ENCODE measurements at regions not wholly inside any gene's neighbourhood (a gene's known extent, or its start where the extent isn't known, plus 50 kb on each side); places are given as distances from the start of the nearest gene placed in this dataset.

DNA sequence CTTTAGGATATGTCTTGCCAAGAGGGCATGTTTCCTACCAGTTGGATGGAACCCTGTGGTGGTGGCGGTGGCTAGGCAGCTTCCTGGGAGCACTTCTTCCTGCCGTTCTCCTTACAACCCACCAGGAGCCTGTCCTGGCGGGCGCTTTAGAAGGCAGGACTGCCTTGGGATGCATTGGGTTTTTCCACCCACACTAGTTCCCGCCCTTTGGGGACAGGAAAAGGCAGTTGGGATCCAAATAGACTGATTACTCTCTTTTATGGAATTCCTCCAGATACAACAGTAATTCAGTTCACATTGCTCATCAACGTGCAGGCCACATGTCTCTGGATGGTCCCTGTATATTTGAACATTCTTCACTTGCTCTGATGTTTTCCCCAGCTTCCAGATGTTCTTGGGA lies 305.7 kb upstream of the SSTR1 start:
- intact Hi-C loops (cut with micrococcal nuclease) (loop anchor here (2.0 to 5.0 kb wide), 3 partner anchors 355 to 1113 kb away; partner anchors contain the start of gene CLEC14A), dilution Hi-C loops (cut with MboI; ENCODE audit: extremely low pct_ligation_motif_present, low sequenced_read_pairs) (no loop called here)
- POLR2A ChIA-PET: no interaction called here
- no peaks in the 10 kb centered on the region for H3K9me1 ChIP-seq (replicated peaks; ENCODE audit: control insufficient read depth, extremely low read depth, insufficient read depth, low read length)
- no peak overlapping the region for H3K4me2 ChIP-seq (ENCODE audit: insufficient read depth, low read length)
- BruUV-seq (replicated peaks): no TSS peak
- no peak overlapping the region for H2AFZ ChIP-seq (ENCODE audit: low read depth, low read length)
- H3K9ac ChIP-seq (replicated peaks; ENCODE audit: extremely low read depth, insufficient read depth, low read length): no peak overlapping the region
- FAIRE-seq (no peak), DNase-seq (ENCODE audit: low read depth, low spot score) (no peak)
- CTCF ChIA-PET: interaction anchor here (1.3 to 2.0 kb wide), 7 partner anchors 10 to 1133 kb away, joined by 4 to 27 read pairs (median 8); no protein-coding TSS in a partner anchor
- no peak overlapping the region for H3K27ac ChIP-seq (ENCODE audit: insufficient read depth, low read depth, low read length)
- H3K79me2 ChIP-seq (ENCODE audit: control insufficient read depth, insufficient read depth, low read length): no peaks in the 10 kb centered on the region
- no peaks in the 10 kb centered on the region for H3K9me3 ChIP-seq (replicated peaks; ENCODE audit: control insufficient read depth, insufficient read depth, low read length)
- peaks cover 22 to 23% of the 10 kb centered on the region in 2 experiments for H3K27me3 ChIP-seq (ENCODE audit: control insufficient read depth in 2 of 2, insufficient read depth in 2 of 2, low read length in 2 of 2)
- H3K4me3 ChIP-seq (replicated peaks in 1 of 3; ENCODE audit: insufficient read depth in 1 of 3, low read depth in 1 of 3, low read length in 3 of 3): no peak overlapping the region
- peaks cover 2% of the 10 kb centered on the region for H4K20me1 ChIP-seq (replicated peaks; ENCODE audit: control insufficient read depth, extremely low read depth, insufficient read depth, low read length)
- TF ChIP-seq, protein P1, sequence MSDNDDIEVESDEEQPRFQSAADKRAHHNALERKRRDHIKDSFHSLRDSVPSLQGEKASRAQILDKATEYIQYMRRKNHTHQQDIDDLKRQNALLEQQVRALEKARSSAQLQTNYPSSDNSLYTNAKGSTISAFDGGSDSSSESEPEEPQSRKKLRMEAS (IDR thresholded peaks at IDR 0.05; ENCODE audit: insufficient read depth, insufficient read length): no peak
- no peak for TF ChIP-seq EZH2 (IDR thresholded peaks at IDR 0.05; ENCODE audit: borderline replicate concordance, low read depth, low read length, severe bottlenecking)
- TF ChIP-seq MYC (IDR thresholded peaks at IDR 0.05; ENCODE audit: low read depth, low read length): no peak
- TF ChIP-seq POLR2AphosphoS5 (IDR thresholded peaks at IDR 0.05; ENCODE audit: insufficient read depth, low read depth, low read length): no peak
- TF ChIP-seq, protein P2, sequence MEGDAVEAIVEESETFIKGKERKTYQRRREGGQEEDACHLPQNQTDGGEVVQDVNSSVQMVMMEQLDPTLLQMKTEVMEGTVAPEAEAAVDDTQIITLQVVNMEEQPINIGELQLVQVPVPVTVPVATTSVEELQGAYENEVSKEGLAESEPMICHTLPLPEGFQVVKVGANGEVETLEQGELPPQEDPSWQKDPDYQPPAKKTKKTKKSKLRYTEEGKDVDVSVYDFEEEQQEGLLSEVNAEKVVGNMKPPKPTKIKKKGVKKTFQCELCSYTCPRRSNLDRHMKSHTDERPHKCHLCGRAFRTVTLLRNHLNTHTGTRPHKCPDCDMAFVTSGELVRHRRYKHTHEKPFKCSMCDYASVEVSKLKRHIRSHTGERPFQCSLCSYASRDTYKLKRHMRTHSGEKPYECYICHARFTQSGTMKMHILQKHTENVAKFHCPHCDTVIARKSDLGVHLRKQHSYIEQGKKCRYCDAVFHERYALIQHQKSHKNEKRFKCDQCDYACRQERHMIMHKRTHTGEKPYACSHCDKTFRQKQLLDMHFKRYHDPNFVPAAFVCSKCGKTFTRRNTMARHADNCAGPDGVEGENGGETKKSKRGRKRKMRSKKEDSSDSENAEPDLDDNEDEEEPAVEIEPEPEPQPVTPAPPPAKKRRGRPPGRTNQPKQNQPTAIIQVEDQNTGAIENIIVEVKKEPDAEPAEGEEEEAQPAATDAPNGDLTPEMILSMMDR (IDR thresholded peaks at IDR 0.05; ENCODE audit: extremely low read depth in 1 of 2, insufficient read depth in 1 of 2, low read depth in 1 of 2, low read length in 2 of 2): no peak
- TF ChIP-seq POLR2A (IDR thresholded peaks at IDR 0.05; ENCODE audit: low read depth, low read length): no peak
- H3K4me1 ChIP-seq (ENCODE audit: control insufficient read depth, extremely low read depth, insufficient read depth, low read length): peaks cover 3% of the 10 kb centered on the region
- no peaks in the 10 kb centered on the region for H3K36me3 ChIP-seq (ENCODE audit: control insufficient read depth in 2 of 2, extremely low read depth in 1 of 2, insufficient read depth in 2 of 2, low read length in 2 of 2)
